Activated B cell treated with CpG ODN at 0.5 μM for 24 hours (primary cell): ENCODE measurements at regions not wholly inside any gene's neighbourhood (a gene's known extent, or its start where the extent isn't known, plus 50 kb on each side); places are given as distances from the start of the nearest gene placed in this dataset.
A peak's percentile ranks its signal among the peaks of the same experiment; 100 is the strongest.

Source experiments
- ATAC-seq: fragments of 200-7000 bp; cut with Tn5 transposase; one replicate; pipeline ENCODE4 v1.10.0; 2021; ENCODE audit warnings: low read depth, mild to moderate bottlenecking, moderate library complexity
- CTCF ChIA-PET: fragments of 350-600 bp; sonication (Branson Sonifier 250); formaldehyde crosslinking; loops from one replicate; lab custom pipeline; 2021; ENCODE audit warnings: antibody characterized with exemption; lab: Charles Lee
- POLR2A ChIA-PET: fragments of 350-600 bp; sonication (Branson Sonifier 250); formaldehyde crosslinking; loops from one replicate; lab custom pipeline; 2021; ENCODE audit warnings: antibody characterized with exemption; lab: Charles Lee
- DNase-seq: peaks from one replicate; pipeline ENCODE4 v3.0.0; 2022
- H3K27ac Mint-ChIP-seq: one replicate; pipeline ENCODE4 v1.8.0; 2020; ENCODE audit warnings: mixed read lengths
- H3K27me3 Mint-ChIP-seq: one replicate; pipeline ENCODE4 v1.8.0; 2021; ENCODE audit warnings: mixed read lengths
- H3K36me3 Mint-ChIP-seq: one replicate; pipeline ENCODE4 v1.8.0; 2021; ENCODE audit warnings: low read depth, mixed read lengths
- H3K4me1 Mint-ChIP-seq: one replicate; pipeline ENCODE4 v1.8.0; 2021; ENCODE audit warnings: mixed read lengths
- H3K4me3 Mint-ChIP-seq: one replicate; pipeline ENCODE4 v1.8.0; 2020; ENCODE audit warnings: mild to moderate bottlenecking, mixed read lengths
- H3K9me3 Mint-ChIP-seq: one replicate; pipeline ENCODE4 v1.8.0; 2020; ENCODE audit warnings: mixed read lengths
- intact Hi-C: fragments of 100-400 bp; cut with micrococcal nuclease; formaldehyde crosslinking; loops from one replicate; pipeline ENCODE4 v1.15.1; 2024
- TF ChIP-seq, protein P1 (sequence below): fragments of 200-600 bp; IDR thresholded peaks from one replicate; pipeline ENCODE4 v1.8.0; 2022; ENCODE audit warnings: antibody characterized with exemption, mild to moderate bottlenecking

DNA sequence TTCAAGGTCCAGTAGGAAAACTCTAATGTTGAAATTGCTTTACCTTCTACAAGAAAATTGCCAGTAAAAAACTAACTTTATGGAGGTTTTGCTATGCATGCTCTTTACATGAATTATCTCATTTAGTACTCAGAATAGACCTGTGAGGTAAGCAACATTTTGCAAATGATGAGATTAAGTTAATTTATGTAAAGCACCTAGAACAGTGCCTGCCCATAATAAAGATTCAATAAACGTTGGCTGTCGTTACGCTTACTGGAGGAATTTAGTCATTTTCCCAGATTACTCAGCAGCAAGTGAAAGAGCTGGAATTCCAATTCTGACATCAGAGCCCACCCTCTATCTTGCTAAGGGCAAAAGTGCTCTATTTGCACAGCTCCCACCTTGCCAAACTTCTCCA is 69.4 kb upstream of the ARID1B start:
- no peak for DNase-seq
- H3K9me3 Mint-ChIP-seq = no peaks in the 10 kb centered on the region
- H3K27ac Mint-ChIP-seq = no peak overlapping the region
- CTCF ChIA-PET = no interaction called here
- H3K27me3 Mint-ChIP-seq = no peaks in the 10 kb centered on the region
- H3K36me3 Mint-ChIP-seq = no peaks in the 10 kb centered on the region
- TF ChIP-seq, protein P1, sequence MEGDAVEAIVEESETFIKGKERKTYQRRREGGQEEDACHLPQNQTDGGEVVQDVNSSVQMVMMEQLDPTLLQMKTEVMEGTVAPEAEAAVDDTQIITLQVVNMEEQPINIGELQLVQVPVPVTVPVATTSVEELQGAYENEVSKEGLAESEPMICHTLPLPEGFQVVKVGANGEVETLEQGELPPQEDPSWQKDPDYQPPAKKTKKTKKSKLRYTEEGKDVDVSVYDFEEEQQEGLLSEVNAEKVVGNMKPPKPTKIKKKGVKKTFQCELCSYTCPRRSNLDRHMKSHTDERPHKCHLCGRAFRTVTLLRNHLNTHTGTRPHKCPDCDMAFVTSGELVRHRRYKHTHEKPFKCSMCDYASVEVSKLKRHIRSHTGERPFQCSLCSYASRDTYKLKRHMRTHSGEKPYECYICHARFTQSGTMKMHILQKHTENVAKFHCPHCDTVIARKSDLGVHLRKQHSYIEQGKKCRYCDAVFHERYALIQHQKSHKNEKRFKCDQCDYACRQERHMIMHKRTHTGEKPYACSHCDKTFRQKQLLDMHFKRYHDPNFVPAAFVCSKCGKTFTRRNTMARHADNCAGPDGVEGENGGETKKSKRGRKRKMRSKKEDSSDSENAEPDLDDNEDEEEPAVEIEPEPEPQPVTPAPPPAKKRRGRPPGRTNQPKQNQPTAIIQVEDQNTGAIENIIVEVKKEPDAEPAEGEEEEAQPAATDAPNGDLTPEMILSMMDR = no peak
- POLR2A ChIA-PET = interaction anchor here (0.7 to 1.6 kb wide), 3 partner anchors 10 to 151 kb away, joined by 3 to 9 read pairs (median 4); no protein-coding TSS in a partner anchor
- H3K4me3 Mint-ChIP-seq = no peak overlapping the region
- ATAC-seq = no peak
- H3K4me1 Mint-ChIP-seq = peaks cover 18% of the 10 kb centered on the region
- intact Hi-C loops = no loop called here

DNA sequence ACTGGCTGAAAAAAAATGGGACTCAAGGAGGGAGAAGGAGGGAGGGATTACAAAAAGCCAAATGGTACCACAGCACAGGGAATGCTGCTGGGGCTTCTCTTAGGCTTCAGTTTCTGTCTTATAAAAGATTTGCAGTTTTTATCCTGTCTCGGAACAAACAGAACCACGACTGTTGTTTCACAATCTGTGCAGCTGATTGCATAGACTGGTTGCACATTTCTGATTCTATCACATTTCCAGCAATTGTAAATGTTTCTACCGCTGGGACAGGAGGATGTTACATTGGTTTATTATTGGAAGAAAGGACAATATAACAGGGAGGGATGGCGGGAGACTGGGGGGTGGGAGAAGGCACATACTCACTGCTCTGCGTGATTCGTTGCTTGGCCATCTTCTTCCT is 73.5 kb upstream of the ARID1B start:
- TF ChIP-seq, protein P1 = no peak
- ChIA-PET POLR2A (no interaction called here), CTCF (no interaction called here)
- Mint-ChIP-seq H3K9me3 (no peaks in the 10 kb centered on the region), H3K4me3 (no peak overlapping the region), H3K27me3 (no peaks in the 10 kb centered on the region), H3K36me3 (no peaks in the 10 kb centered on the region), H3K4me1 (peaks cover 42% of the 10 kb centered on the region), H3K27ac (no peak overlapping the region)
- intact Hi-C loops = no loop called here
- ATAC-seq (no peak), DNase-seq (no peak)

DNA sequence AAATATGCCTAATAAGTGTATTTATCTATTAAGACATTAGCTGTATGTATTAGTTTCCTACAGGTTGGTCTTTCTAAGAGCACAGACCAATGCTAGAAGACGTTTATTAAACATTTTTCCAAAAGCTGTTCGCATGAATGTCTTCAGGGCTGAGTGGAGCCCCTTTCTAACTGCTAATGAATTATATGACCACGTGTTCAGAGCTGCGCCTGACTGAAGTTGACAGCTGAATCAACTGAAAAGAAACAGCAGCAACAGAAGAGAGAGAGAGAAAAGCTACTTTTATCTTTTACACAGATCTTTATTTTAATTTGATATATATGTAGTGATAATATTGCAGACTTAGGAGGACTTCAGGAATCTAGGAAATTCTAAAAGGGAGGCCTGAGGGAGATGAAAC is 75.2 kb upstream of the ARID1B start:
- H3K27me3 Mint-ChIP-seq = no peaks in the 10 kb centered on the region
- TF ChIP-seq, protein P1 = no peak

DNA sequence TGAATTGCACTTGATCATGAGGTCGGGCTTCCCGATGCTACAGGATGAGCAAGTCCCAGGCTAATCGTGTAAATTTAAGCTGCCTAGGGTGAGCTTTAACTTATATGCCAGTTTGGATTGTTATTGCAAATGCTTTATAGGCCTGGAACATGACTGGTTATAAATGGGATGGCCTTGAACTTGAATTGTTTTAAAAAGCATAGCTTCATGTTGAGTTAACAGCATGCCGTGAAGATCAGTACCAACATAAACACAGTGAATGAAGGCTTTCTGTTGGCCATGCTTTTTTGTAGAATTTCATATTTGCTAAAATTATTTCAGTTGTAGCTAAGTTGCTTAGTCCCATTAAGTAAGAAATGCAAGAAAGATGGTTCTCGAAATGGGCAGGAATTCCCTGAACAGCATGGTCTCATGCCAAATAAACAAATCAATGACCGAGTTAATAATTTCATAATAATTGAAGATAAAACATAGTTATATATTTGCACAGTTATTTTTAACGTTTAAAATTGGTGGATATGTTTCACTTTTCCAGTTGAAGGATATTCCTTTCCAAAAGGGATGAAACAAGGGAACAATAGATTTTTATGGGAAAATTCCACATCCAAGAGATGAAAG is 76.6 kb upstream of the ARID1B start:
- TF ChIP-seq, protein P1 = no peak

More for the DNA sequence above, 75.2 kb upstream of the ARID1B start:
- DNase-seq = no peak
- intact Hi-C loops = no loop called here
- POLR2A ChIA-PET = interaction anchor here (0.7 to 1.5 kb wide), 4 partner anchors 11 to 19 kb away, joined by 3 to 4 read pairs (median 3); no protein-coding TSS in a partner anchor
- Mint-ChIP-seq H3K4me1 (peaks cover 58% of the 10 kb centered on the region), H3K36me3 (no peaks in the 10 kb centered on the region), H3K27ac (peak overlapping the region; percentile 24), H3K9me3 (no peaks in the 10 kb centered on the region), H3K4me3 (no peak overlapping the region)
- ATAC-seq = no peak
- CTCF ChIA-PET = no interaction called here

DNA sequence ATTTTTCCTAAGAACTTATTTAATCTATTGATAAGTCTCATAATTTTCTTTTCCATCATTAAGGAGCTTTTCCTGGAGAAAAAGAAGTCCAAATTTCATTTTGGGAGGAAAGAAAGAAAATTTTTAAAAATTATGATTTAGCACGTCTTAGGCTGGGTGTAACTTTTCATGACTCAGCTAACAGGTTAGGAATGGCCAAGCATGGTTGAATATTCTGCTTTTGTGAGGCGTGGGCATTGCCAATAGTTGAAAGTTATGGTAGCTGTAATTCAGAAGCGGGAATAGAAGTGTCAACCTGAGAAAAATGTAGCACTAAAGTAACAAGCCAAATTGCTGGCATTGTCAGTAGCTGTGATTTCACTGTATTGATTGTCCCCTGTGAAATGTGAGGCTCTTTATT is 77.2 kb upstream of the ARID1B start:
- TF ChIP-seq, protein P1 = no peak
- ChIA-PET POLR2A (interaction anchor here (0.7 to 5.2 kb wide), 7 partner anchors 9 to 92 kb away, joined by 3 to 65 read pairs (median 4); partner anchors contain the start of gene ARID1B), CTCF (interaction anchor here (0.5 to 1.8 kb wide), 2 partner anchors 21 to 77 kb away, joined by 3 to 5 read pairs; partner anchors contain the start of gene ARID1B)
- Mint-ChIP-seq H3K27me3 (no peaks in the 10 kb centered on the region), H3K36me3 (no peaks in the 10 kb centered on the region), H3K9me3 (no peaks in the 10 kb centered on the region), H3K4me1 (peaks cover 73% of the 10 kb centered on the region), H3K27ac (peak overlapping the region; percentile 92), H3K4me3 (no peak overlapping the region)
- ATAC-seq (no peak), DNase-seq (no peak)
- intact Hi-C loops = loop anchor here (1.0 to 10.0 kb wide), 5 partner anchors 9 to 1525 kb away; no protein-coding TSS in a partner anchor

More for the DNA sequence above, 76.6 kb upstream of the ARID1B start:
- Mint-ChIP-seq H3K4me1 (peaks cover 67% of the 10 kb centered on the region), H3K27ac (no peak overlapping the region), H3K27me3 (no peaks in the 10 kb centered on the region), H3K4me3 (no peak overlapping the region), H3K9me3 (no peaks in the 10 kb centered on the region), H3K36me3 (no peaks in the 10 kb centered on the region)
- ATAC-seq (no peak), DNase-seq (no peak)
- ChIA-PET CTCF (interaction anchor here (0.5 kb wide), 1 partner anchor 21 kb away, joined by 3 read pairs; no protein-coding TSS in a partner anchor), POLR2A (interaction anchor here (1.2 to 5.2 kb wide), 6 partner anchors 10 to 78 kb away, joined by 3 to 65 read pairs (median 8); partner anchors contain the start of gene ARID1B)
- intact Hi-C loops = no loop called here
